Natural killer cell (primary cell): ENCODE measurements at regions not wholly inside any gene's neighbourhood (a gene's known extent, or its start where the extent isn't known, plus 50 kb on each side); places are given as distances from the start of the nearest gene placed in this dataset.

ENCODE experiments used
- ATAC-seq, 3 donors: fragments of 150-1000 bp in 2 of 3; fragments of 200-7000 bp in 1 of 3; cut with Tn5 transposase; 1 replicate in 1 of 3; 2 replicates in 2 of 3; pipeline ENCODE4 v1.10.0; 2021; ENCODE audit warnings: mild to moderate bottlenecking in 2 of 3, moderate library complexity in 2 of 3
- DNase-seq, 2 donors: peaks; one replicate each; pipeline versions ENCODE4 v3.0.0 to v3.0.0-alpha.2; 2013 to 2021; ENCODE audit warnings: mixed read lengths in 1 of 2
- H3K27ac ChIP-seq: one replicate; pipeline ENCODE4 v1.5.1; 2013; ENCODE audit warnings: mild to moderate bottlenecking, low read length
- H3K27me3 ChIP-seq: one replicate; pipeline ENCODE4 v1.6.1; 2013; ENCODE audit warnings: low read length; ENCODE audit not compliant: control insufficient read depth, insufficient read depth
- H3K36me3 ChIP-seq: one replicate; pipeline ENCODE4 v1.6.1; 2013; ENCODE audit warnings: low read length; ENCODE audit not compliant: control insufficient read depth, insufficient read depth
- H3K4me1 ChIP-seq: one replicate; pipeline ENCODE4 v1.6.1; 2013; ENCODE audit warnings: low read length; ENCODE audit not compliant: control insufficient read depth, insufficient read depth
- H3K4me3 ChIP-seq: one replicate; pipeline ENCODE4 v1.5.1; 2013; ENCODE audit warnings: low read length
- H3K9me3 ChIP-seq: one replicate; pipeline ENCODE4 v1.6.1; 2013; ENCODE audit warnings: low read length; ENCODE audit not compliant: control insufficient read depth, insufficient read depth
- H3K27ac Mint-ChIP-seq, 2 donors: one replicate each; pipeline ENCODE4 v1.8.0; 2022; ENCODE audit warnings: mild to moderate bottlenecking in 2 of 2, mixed read lengths in 2 of 2, moderate library complexity in 1 of 2
- H3K27me3 Mint-ChIP-seq, 2 donors: one replicate each; pipeline ENCODE4 v1.8.0; 2022; ENCODE audit warnings: low read depth in 2 of 2, mixed read lengths in 2 of 2
- H3K36me3 Mint-ChIP-seq: one replicate; pipeline ENCODE4 v1.8.0; 2022; ENCODE audit warnings: mixed read lengths
- H3K4me1 Mint-ChIP-seq, 2 donors: one replicate each; pipeline ENCODE4 v1.8.0; 2022; ENCODE audit warnings: mixed read lengths in 2 of 2
- H3K4me3 Mint-ChIP-seq: one replicate; pipeline ENCODE4 v1.8.0; 2022; ENCODE audit warnings: mild to moderate bottlenecking, moderate library complexity, mixed read lengths
- H3K9me3 Mint-ChIP-seq, 2 donors: one replicate each; pipeline ENCODE4 v1.8.0; 2022; ENCODE audit warnings: mixed read lengths in 2 of 2
- CTCF ChIP-seq: fragments of 200-600 bp; IDR thresholded peaks from one replicate; pipeline ENCODE4 v1.8.0; 2022; ENCODE audit warnings: antibody characterized with exemption
- WGBS: methylation state at CpG from one replicate; pipeline ENCODE4 v1.1.7; 2013; ENCODE audit warnings: missing lambda C conversion rate; ENCODE audit not compliant: insufficient coverage; 5-methylcytosine and 5-hydroxymethylcytosine counted together
- intact Hi-C: fragments of 100-400 bp; cut with micrococcal nuclease; formaldehyde crosslinking; loops from one replicate; pipeline ENCODE4 v1.14.2; 2022

- intact Hi-C loops: no loop called here
Measured at GRCh38 chr6:85252085-85252484, 197.8 kb upstream of the NT5E start.

GRCh38 chr6:85251300-85251699, 198.6 kb upstream of the NT5E start:
- no peaks in the 10 kb centered on the region for H3K4me1 ChIP-seq
- intact Hi-C loops: no loop called here
- no peak overlapping the region for H3K27ac ChIP-seq
- peaks cover 0 to 2% of the 10 kb centered on the region in 2 donors for H3K27me3 Mint-ChIP-seq
- no peaks in the 10 kb centered on the region for H3K36me3 Mint-ChIP-seq
- no peak overlapping the region for H3K27ac Mint-ChIP-seq
- H3K9me3 ChIP-seq: no peaks in the 10 kb centered on the region
- no peak overlapping the region for H3K4me3 ChIP-seq
- TF ChIP-seq CTCF: no peak
- no peaks in the 10 kb centered on the region for H3K36me3 ChIP-seq
- ATAC-seq (no peak), DNase-seq (no peak)
- peaks cover 14% of the 10 kb centered on the region in 2 donors for H3K9me3 Mint-ChIP-seq
- H3K4me1 Mint-ChIP-seq: no peaks in the 10 kb centered on the region
- no peak overlapping the region for H3K4me3 Mint-ChIP-seq
- H3K27me3 ChIP-seq: no peaks in the 10 kb centered on the region
- WGBS: 50% methylated on average over 1 of the region's 1 CpG

More at GRCh38 chr6:85252085-85252484, 197.8 kb upstream of the NT5E start:
- Mint-ChIP-seq H3K9me3 (peaks cover 11 to 12% of the 10 kb centered on the region in 2 donors), H3K27ac (no peak overlapping the region), H3K4me3 (no peak overlapping the region), H3K4me1 (no peaks in the 10 kb centered on the region), H3K27me3 (peaks cover 0 to 2% of the 10 kb centered on the region in 2 donors), H3K36me3 (no peaks in the 10 kb centered on the region)
- Histone ChIP-seq H3K36me3 (no peaks in the 10 kb centered on the region), H3K4me3 (no peak overlapping the region), H3K4me1 (no peaks in the 10 kb centered on the region), H3K9me3 (no peaks in the 10 kb centered on the region), H3K27me3 (no peaks in the 10 kb centered on the region), H3K27ac (no peak overlapping the region)
- DNase-seq (no peak), ATAC-seq (no peak)
- WGBS: 87% methylated on average over 1 of the region's 2 CpGs
- TF ChIP-seq CTCF: no peak

- H3K27ac Mint-ChIP-seq: no peak overlapping the region
- no peak for TF ChIP-seq CTCF
- no peaks in the 10 kb centered on the region for H3K4me1 Mint-ChIP-seq
- Histone ChIP-seq H3K36me3 (no peaks in the 10 kb centered on the region), H3K27me3 (no peaks in the 10 kb centered on the region), H3K27ac (no peak overlapping the region), H3K9me3 (no peaks in the 10 kb centered on the region), H3K4me3 (no peak overlapping the region), H3K4me1 (no peaks in the 10 kb centered on the region)
- peaks cover 15% of the 10 kb centered on the region in 2 donors for H3K9me3 Mint-ChIP-seq
- H3K4me3 Mint-ChIP-seq: no peak overlapping the region
- H3K27me3 Mint-ChIP-seq: peaks cover 0 to 2% of the 10 kb centered on the region in 2 donors
- WGBS: 87% methylated on average over 3 of the region's 5 CpGs
- intact Hi-C loops: no loop called here
- ATAC-seq: no peak
- H3K36me3 Mint-ChIP-seq: no peaks in the 10 kb centered on the region
- DNase-seq: no peak
Measured at GRCh38 chr6:85250586-85251220, 199.2 kb upstream of the NT5E start.

- H3K4me1 Mint-ChIP-seq: no peaks in the 10 kb centered on the region
- H3K36me3 Mint-ChIP-seq: no peaks in the 10 kb centered on the region
Measured at GRCh38 chr6:85245004-85245403, 204.9 kb upstream of the NT5E start.

More at GRCh38 chr6:85245004-85245403, 204.9 kb upstream of the NT5E start:
- H3K9me3 ChIP-seq: no peaks in the 10 kb centered on the region
- ATAC-seq: no peak
- TF ChIP-seq CTCF: no peak
- no peak overlapping the region for H3K4me3 ChIP-seq
- Mint-ChIP-seq H3K4me3 (no peak overlapping the region), H3K27ac (no peak overlapping the region), H3K9me3 (peaks cover 3 to 9% of the 10 kb centered on the region in 2 donors), H3K27me3 (no peaks in the 10 kb centered on the region)
- DNase-seq: no peak
- 83% methylated on average over 1 of the region's 3 CpGs for WGBS
- intact Hi-C loops: no loop called here
- H3K27ac ChIP-seq: no peak overlapping the region
- H3K27me3 ChIP-seq: no peaks in the 10 kb centered on the region
- H3K4me1 ChIP-seq: no peaks in the 10 kb centered on the region
- H3K36me3 ChIP-seq: no peaks in the 10 kb centered on the region
